HepG2 (cell line): ENCODE measurements at regions not wholly inside any gene's neighbourhood (a gene's known extent, or its start where the extent isn't known, plus 50 kb on each side); places are given as distances from the start of the nearest gene placed in this dataset.
A peak's percentile ranks its signal among the peaks of the same experiment; 100 is the strongest.

Experiments used
- ATAC-seq: fragments of 200-7000 bp; cut with Tn5 transposase; 3 replicates; pipeline ENCODE4 v1.9.1; 2020; ENCODE audit warnings: mild to moderate bottlenecking, moderate library complexity
- BruUV-seq: library from RNA; stranded (reverse); fragments of 400-500 nt; replicated peaks from 2 replicates; lab custom pipeline; 2021; lab: Mats Ljungman, UMichigan
- CTCF ChIA-PET: fragments of 300-600 bp; formaldehyde crosslinking; extraction: SDS; loops from one replicate; lab custom pipeline; 2021; ENCODE audit warnings: low total read pairs, inconsistent platforms, low intra/inter-chr PET ratio; lab: Yijun Ruan, JAX
- POLR2A ChIA-PET: fragments of 350-600 bp; sonication (Branson Sonifier 250); formaldehyde crosslinking; loops from one replicate; lab custom pipeline; 2020; ENCODE audit warnings: antibody characterized with exemption, inconsistent platforms; lab: Yijun Ruan, JAX
- DNase-seq: peaks from one replicate; pipeline ENCODE4 v3.0.0-alpha.2; 2015; ENCODE audit warnings: low spot score
- FAIRE-seq: peaks from 3 replicates; lab custom pipeline; 2011; peaks lifted over from hg19 to GRCh38; lab: Jason Lieb, UNC
- H2AFZ ChIP-seq: one replicate; pipeline ENCODE4 v1.6.1; 2011; ENCODE audit warnings: low read length, inconsistent platforms
- H3K27ac ChIP-seq: fragments of 300-600 bp; 3 replicates; pipeline ENCODE4 v1.8.0; 2011; ENCODE audit warnings: mixed run types, mild to moderate bottlenecking, mixed read lengths, low read length, inconsistent platforms; ENCODE audit not compliant: insufficient read depth; ENCODE audit errors: extremely low read length
- H3K27me3 ChIP-seq, 2 experiments: fragments of 200-600 bp in 1 of 2; 2 replicates in 1 of 2; 3 replicates in 1 of 2; pipeline versions ENCODE4 v1.6.0 to v1.8.0; 2011; ENCODE audit warnings: low read length in 2 of 2, mild to moderate bottlenecking in 2 of 2, moderate library complexity in 2 of 2, inconsistent platforms in 1 of 2; ENCODE audit not compliant: insufficient read depth in 2 of 2, control insufficient read depth in 1 of 2
- H3K36me3 ChIP-seq, 2 experiments: fragments of 200-600 bp in 1 of 2; replicated peaks in 1 of 2; 2 replicates in 1 of 2; 3 replicates in 1 of 2; pipeline versions ENCODE4 v1.5.1 to v1.8.0; 2011; ENCODE audit warnings: low read length in 2 of 2, inconsistent platforms in 1 of 2; ENCODE audit not compliant: insufficient read depth in 2 of 2, control insufficient read depth in 1 of 2
- H3K4me1 ChIP-seq: 2 replicates; pipeline ENCODE4 v1.5.1; 2012; ENCODE audit warnings: low read length, inconsistent platforms; ENCODE audit not compliant: insufficient read depth
- H3K4me2 ChIP-seq: 2 replicates; pipeline ENCODE4 v1.6.0; 2011; ENCODE audit warnings: low read depth, low read length, inconsistent platforms
- H3K4me3 ChIP-seq, 3 experiments: fragments of 200-600 bp in 1 of 3; sonication (generic), shearing (Covaris generic) in 1 of 3; replicated peaks in 1 of 3; 2 replicates each; pipeline ENCODE4 v1.5.1; 2011 to 2016; ENCODE audit warnings: low read length in 3 of 3, inconsistent platforms in 2 of 3, low read depth in 2 of 3, mild to moderate bottlenecking in 2 of 3, control low read depth in 1 of 3, mixed read lengths in 1 of 3; ENCODE audit not compliant: insufficient read depth in 1 of 3
- H3K79me2 ChIP-seq: one replicate; pipeline ENCODE4 v1.6.1; 2011; ENCODE audit warnings: low read length, inconsistent platforms; ENCODE audit not compliant: insufficient read depth
- H3K9ac ChIP-seq: 2 replicates; pipeline ENCODE4 v1.6.0; 2011; ENCODE audit warnings: mild to moderate bottlenecking, low read depth, low read length, inconsistent platforms; ENCODE audit not compliant: insufficient read depth
- H3K9me3 ChIP-seq: 2 replicates; pipeline ENCODE4 v1.5.1; 2012; ENCODE audit warnings: mild to moderate bottlenecking, low read length
- H4K20me1 ChIP-seq: 2 replicates; pipeline ENCODE4 v1.6.0; 2011; ENCODE audit warnings: inconsistent platforms, mild to moderate bottlenecking, low read length, moderate library complexity; ENCODE audit not compliant: insufficient read depth
- HNF1B ChIP-seq: sonication (generic); formaldehyde crosslinking; IDR thresholded peaks from 2 replicates; pipeline ENCODE4 v1.5.1; 2020; ENCODE audit warnings: mild to moderate bottlenecking, moderate library complexity, missing genetic modification reagents
- MAFK ChIP-seq, 2 experiments: IDR thresholded peaks in 1 of 2; conservative IDR thresholded peaks in 1 of 2; 2 replicates each; pipeline ENCODE4 v1.6.1; 2011; ENCODE audit warnings: improper control_type of control experiment in 2 of 2, low read length in 2 of 2
- WGBS: methylation state at CpG from one replicate; pipeline ENCODE4 v1.1.6; 2017; ENCODE audit warnings: low lambda C conversion rate; 5-methylcytosine and 5-hydroxymethylcytosine counted together
- in situ Hi-C: cut with HindIII; loops from 2 replicates; pipeline ENCODE4 v1.10.0; 2017; ENCODE audit warnings: low pct_unique_long_range_greater_than_20kb; ENCODE audit not compliant: extremely low pct_ligation_motif_present
- intact Hi-C: fragments of 100-400 bp; cut with micrococcal nuclease; formaldehyde crosslinking; loops from one replicate; pipeline ENCODE4 v1.10.0; 2022; ENCODE audit not compliant: unreplicated experiment
- TF ChIP-seq, protein P1 (sequence below): sonication (generic); formaldehyde crosslinking; IDR thresholded peaks from 2 replicates; pipeline ENCODE4 v1.5.1; 2020; ENCODE audit warnings: missing genetic modification reagents, mild to moderate bottlenecking, borderline replicate concordance

- TF ChIP-seq HNF1B (CRISPR knock-in tag): no peak
These were observed 1068.2 kb upstream of the AMELY start (continued) for GRCh38 chrY:7979770-7980169.

DNA sequence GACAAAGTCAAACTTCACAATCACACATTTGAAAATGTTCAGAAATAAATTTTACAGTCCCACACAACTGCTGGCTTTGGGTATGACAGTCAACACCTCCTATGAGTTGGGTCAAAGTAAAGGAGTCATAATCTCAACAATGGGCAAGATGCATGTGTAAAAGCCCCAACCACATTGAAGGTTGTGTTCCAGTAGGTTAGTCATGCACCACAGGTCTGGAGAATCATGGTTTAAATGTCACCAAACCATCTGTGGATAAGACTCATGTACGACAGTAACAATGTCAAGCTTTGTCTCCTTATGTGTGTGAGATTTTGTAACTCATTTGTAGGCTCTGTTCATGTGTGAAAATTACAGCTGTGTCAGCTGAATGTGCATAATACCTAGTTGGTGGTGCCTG lies 1065.7 kb upstream of the AMELY start:
- H3K4me2 ChIP-seq: no peak overlapping the region
- no CpG with 5 or more reads among the region's 1 CpG for WGBS
- no peak for DNase-seq
- CTCF ChIA-PET: no interaction called here
- intact Hi-C loops (no loop called here), in situ Hi-C loops (no loop called here)
- H3K27me3 ChIP-seq: no peaks in the 10 kb centered on the region
- no peak overlapping the region for H2AFZ ChIP-seq
- no peak for FAIRE-seq
- H3K9ac ChIP-seq: no peak overlapping the region
- H4K20me1 ChIP-seq: no peaks in the 10 kb centered on the region
- no peaks in the 10 kb centered on the region for H3K79me2 ChIP-seq
- TF ChIP-seq, protein P1, sequence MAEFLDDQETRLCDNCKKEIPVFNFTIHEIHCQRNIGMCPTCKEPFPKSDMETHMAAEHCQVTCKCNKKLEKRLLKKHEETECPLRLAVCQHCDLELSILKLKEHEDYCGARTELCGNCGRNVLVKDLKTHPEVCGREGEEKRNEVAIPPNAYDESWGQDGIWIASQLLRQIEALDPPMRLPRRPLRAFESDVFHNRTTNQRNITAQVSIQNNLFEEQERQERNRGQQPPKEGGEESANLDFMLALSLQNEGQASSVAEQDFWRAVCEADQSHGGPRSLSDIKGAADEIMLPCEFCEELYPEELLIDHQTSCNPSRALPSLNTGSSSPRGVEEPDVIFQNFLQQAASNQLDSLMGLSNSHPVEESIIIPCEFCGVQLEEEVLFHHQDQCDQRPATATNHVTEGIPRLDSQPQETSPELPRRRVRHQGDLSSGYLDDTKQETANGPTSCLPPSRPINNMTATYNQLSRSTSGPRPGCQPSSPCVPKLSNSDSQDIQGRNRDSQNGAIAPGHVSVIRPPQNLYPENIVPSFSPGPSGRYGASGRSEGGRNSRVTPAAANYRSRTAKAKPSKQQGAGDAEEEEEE: no peak
- 0 out of 4 replicates have a peak, but pooled peaks of 1 of the 2 experiments have one; percentile 26 for TF ChIP-seq MAFK (conservative IDR thresholded peaks at IDR 0.05 in 1 of 2, IDR thresholded peaks at IDR 0.05 in 1 of 2; ENCODE audit: low read length in 2 of 2)
- no peak overlapping the region for H3K27ac ChIP-seq
- no peak overlapping the region for H3K4me3 ChIP-seq
- H3K36me3 ChIP-seq: no peaks in the 10 kb centered on the region
- POLR2A ChIA-PET: no interaction called here
- H3K4me1 ChIP-seq: no peaks in the 10 kb centered on the region
- no peak for ATAC-seq
- no TSS peak for BruUV-seq
- peaks cover 36% of the 10 kb centered on the region for H3K9me3 ChIP-seq
